GM12878 (cell line): ENCODE measurements at regions not wholly inside any gene's neighbourhood (a gene's known extent, or its start where the extent isn't known, plus 50 kb on each side); places are given as distances from the start of the nearest gene placed in this dataset.

Experiments used
- ATF2 ChIP-seq: IDR thresholded peaks from 2 replicates; pipeline ENCODE4 v1.6.1; 2012; ENCODE audit warnings: low read length, inconsistent platforms
- CTCF ChIP-seq, 3 experiments: IDR thresholded peaks in 2 of 3; conservative IDR thresholded peaks in 1 of 3; 2 replicates each; pipeline ENCODE4 v1.5.1; 2011; ENCODE audit warnings: low read depth in 3 of 3, low read length in 3 of 3, mild to moderate bottlenecking in 3 of 3, control low read depth in 2 of 3, moderate library complexity in 2 of 3, inconsistent platforms in 1 of 3, mixed read lengths in 1 of 3; ENCODE audit not compliant: control insufficient read depth in 2 of 3, insufficient read depth in 1 of 3; ENCODE audit errors: extremely low read depth in 1 of 3
- FOXK2 ChIP-seq: fragments of 450-650 bp; IDR thresholded peaks from 2 replicates; pipeline ENCODE4 v1.6.1; 2017; ENCODE audit warnings: mild to moderate bottlenecking, moderate library complexity
- POLR2AphosphoS2 ChIP-seq: IDR thresholded peaks from 2 replicates; pipeline ENCODE4 v1.6.1; 2011; ENCODE audit warnings: low read depth, mild to moderate bottlenecking, low read length, improper control_type of control experiment, moderate library complexity
- TARDBP ChIP-seq: IDR thresholded peaks from 2 replicates; pipeline ENCODE4 v1.6.1; 2016; ENCODE audit warnings: borderline replicate concordance

GRCh38 chr10:28139138-28139537 is 140.3 kb upstream of the ODAD2 start:
- TF ChIP-seq FOXK2 (no peak), CTCF (IDR thresholded peaks at IDR 0.05 in 2 of 3, conservative IDR thresholded peaks at IDR 0.05 in 1 of 3; ENCODE audit: control insufficient read depth in 2 of 3, extremely low read depth in 1 of 3, insufficient read depth in 1 of 3, low read depth in 3 of 3, low read length in 3 of 3) (no peak), POLR2AphosphoS2 (no peak), TARDBP (no peak), ATF2 (no peak)
